WERI-Rb-1 (cell line): ENCODE measurements at regions not wholly inside any gene's neighbourhood (a gene's known extent, or its start where the extent isn't known, plus 50 kb on each side); places are given as distances from the start of the nearest gene placed in this dataset.

Experiments used
- DNase-seq: peaks from one replicate; pipeline ENCODE4 v3.0.0-alpha.2; 2020
- H3K27ac ChIP-seq: fragments of 250-450 bp; sonication (Bioruptor Pico); 2 replicates; pipeline ENCODE4 v1.5.1; 2020; ENCODE audit warnings: mild to moderate bottlenecking, moderate library complexity
- H3K27me3 ChIP-seq: fragments of 250-450 bp; sonication (Bioruptor Pico); 2 replicates; pipeline ENCODE4 v1.5.1; 2021; ENCODE audit warnings: mild to moderate bottlenecking, low read depth, moderate library complexity; ENCODE audit not compliant: insufficient read depth, severe bottlenecking
- H3K36me3 ChIP-seq: fragments of 250-450 bp; sonication (Bioruptor Pico); 2 replicates; pipeline ENCODE4 v1.5.1; 2020; ENCODE audit warnings: mild to moderate bottlenecking, moderate library complexity
- H3K4me3 ChIP-seq: 2 replicates; pipeline ENCODE4 v1.5.1; 2011; ENCODE audit warnings: low read depth, mild to moderate bottlenecking, control low read depth, low read length
- H3K9me3 ChIP-seq: fragments of 250-450 bp; sonication (Bioruptor Pico); 2 replicates; pipeline ENCODE4 v1.5.1; 2021; ENCODE audit warnings: mild to moderate bottlenecking, moderate library complexity; ENCODE audit not compliant: severe bottlenecking
- TF ChIP-seq, protein P1 (sequence below): IDR thresholded peaks from 2 replicates; pipeline ENCODE4 v1.5.1; 2011; ENCODE audit warnings: low read depth, mild to moderate bottlenecking, control low read depth, inconsistent platforms, low read length

GRCh38 chr2:19805266-19805665 is 96.5 kb downstream of the TTC32 start:
- TF ChIP-seq, protein P1, sequence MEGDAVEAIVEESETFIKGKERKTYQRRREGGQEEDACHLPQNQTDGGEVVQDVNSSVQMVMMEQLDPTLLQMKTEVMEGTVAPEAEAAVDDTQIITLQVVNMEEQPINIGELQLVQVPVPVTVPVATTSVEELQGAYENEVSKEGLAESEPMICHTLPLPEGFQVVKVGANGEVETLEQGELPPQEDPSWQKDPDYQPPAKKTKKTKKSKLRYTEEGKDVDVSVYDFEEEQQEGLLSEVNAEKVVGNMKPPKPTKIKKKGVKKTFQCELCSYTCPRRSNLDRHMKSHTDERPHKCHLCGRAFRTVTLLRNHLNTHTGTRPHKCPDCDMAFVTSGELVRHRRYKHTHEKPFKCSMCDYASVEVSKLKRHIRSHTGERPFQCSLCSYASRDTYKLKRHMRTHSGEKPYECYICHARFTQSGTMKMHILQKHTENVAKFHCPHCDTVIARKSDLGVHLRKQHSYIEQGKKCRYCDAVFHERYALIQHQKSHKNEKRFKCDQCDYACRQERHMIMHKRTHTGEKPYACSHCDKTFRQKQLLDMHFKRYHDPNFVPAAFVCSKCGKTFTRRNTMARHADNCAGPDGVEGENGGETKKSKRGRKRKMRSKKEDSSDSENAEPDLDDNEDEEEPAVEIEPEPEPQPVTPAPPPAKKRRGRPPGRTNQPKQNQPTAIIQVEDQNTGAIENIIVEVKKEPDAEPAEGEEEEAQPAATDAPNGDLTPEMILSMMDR = no peak
- Histone ChIP-seq H3K4me3 (no peak overlapping the region), H3K36me3 (no peaks in the 10 kb centered on the region), H3K27ac (no peak overlapping the region), H3K27me3 (peaks cover 99% of the 10 kb centered on the region), H3K9me3 (peaks cover 4% of the 10 kb centered on the region)
- no peak for DNase-seq

- no peak for DNase-seq
- H3K27me3 ChIP-seq = peaks cover 100% of the 10 kb centered on the region
- H3K4me3 ChIP-seq = no peak overlapping the region
- TF ChIP-seq, protein P1 = no peak
- H3K27ac ChIP-seq = no peak overlapping the region
- no peaks in the 10 kb centered on the region for H3K36me3 ChIP-seq
- H3K9me3 ChIP-seq = peaks cover 4% of the 10 kb centered on the region
These were observed 97.0 kb downstream of the TTC32 start for GRCh38 chr2:19804639-19805260.

- Histone ChIP-seq H3K4me3 (no peak overlapping the region), H3K9me3 (peaks cover 8% of the 10 kb centered on the region), H3K36me3 (no peaks in the 10 kb centered on the region), H3K27me3 (peaks cover 100% of the 10 kb centered on the region), H3K27ac (no peak overlapping the region)
- no peak for DNase-seq
- TF ChIP-seq, protein P1 = no peak
These were observed 99.5 kb downstream of the TTC32 start for GRCh38 chr2:19802086-19802841.

GRCh38 chr2:19801367-19802080 is 100.3 kb downstream of the TTC32 start:
- peaks cover 11% of the 10 kb centered on the region for H3K9me3 ChIP-seq
- TF ChIP-seq, protein P1 = no peak
- H3K36me3 ChIP-seq = no peaks in the 10 kb centered on the region
- H3K27me3 ChIP-seq = peaks cover 100% of the 10 kb centered on the region
- H3K27ac ChIP-seq = no peak overlapping the region
- no peak overlapping the region for H3K4me3 ChIP-seq
- no peak for DNase-seq

DNA sequence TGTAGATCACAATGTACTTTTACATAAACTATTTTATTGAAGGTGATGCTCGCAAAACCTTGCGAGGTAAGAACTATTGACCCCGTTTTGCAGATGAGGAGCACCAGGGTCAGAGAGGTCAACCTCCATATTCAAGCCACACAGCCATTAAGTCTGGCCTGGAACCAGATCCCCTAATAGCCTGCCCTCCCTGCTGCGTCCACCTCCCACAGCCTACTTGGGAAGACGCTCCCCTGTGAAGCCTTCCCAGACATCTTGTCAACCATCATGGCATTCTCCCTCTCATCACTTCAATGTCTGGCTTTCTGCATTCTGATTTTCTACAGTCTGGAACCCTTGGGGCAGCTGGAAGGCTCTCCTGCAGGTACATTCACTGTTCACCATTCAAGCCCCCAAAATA is 101.0 kb downstream of the TTC32 start:
- Histone ChIP-seq H3K27ac (no peak overlapping the region), H3K36me3 (no peaks in the 10 kb centered on the region), H3K27me3 (peaks cover 100% of the 10 kb centered on the region), H3K9me3 (peaks cover 13% of the 10 kb centered on the region), H3K4me3 (no peak overlapping the region)
- TF ChIP-seq, protein P1 = no peak
- DNase-seq = no peak
